Common myeloid progenitor, CD34-positive (primary cell): ENCODE measurements at regions not wholly inside any gene's neighbourhood (a gene's known extent, or its start where the extent isn't known, plus 50 kb on each side); places are given as distances from the start of the nearest gene placed in this dataset.

Source experiments
- CTCF ChIA-PET: fragments of 350-600 bp; sonication (Branson Sonifier 250); formaldehyde crosslinking; loops from one replicate; lab custom pipeline; 2021; ENCODE audit warnings: antibody characterized with exemption; lab: Charles Lee
- POLR2A ChIA-PET: fragments of 350-600 bp; sonication (Branson Sonifier 250); formaldehyde crosslinking; loops from one replicate; lab custom pipeline; 2021; ENCODE audit warnings: antibody characterized with exemption; lab: Charles Lee
- DNase-seq, 3 donors: peaks; one replicate each; pipeline versions ENCODE4 v3.0.0 to v3.0.0-alpha.2; 2013
- H3K27ac ChIP-seq, 2 experiments: 1 replicate in 1 of 2; 2 replicates in 1 of 2; pipeline ENCODE4 v1.7.0; 2013; ENCODE audit warnings: inconsistent platforms in 2 of 2, low read length in 2 of 2, mild to moderate bottlenecking in 2 of 2, low read depth in 1 of 2, moderate library complexity in 1 of 2; ENCODE audit not compliant: severe bottlenecking in 2 of 2, insufficient read depth in 1 of 2, poor library complexity in 1 of 2
- H3K27me3 ChIP-seq, 5 experiments: replicated peaks in 2 of 5; 1 replicate in 3 of 5; 2 replicates in 2 of 5; pipeline versions ENCODE4 v1.6.1 to v1.7.0; 2013; ENCODE audit warnings: low read length in 4 of 5, mild to moderate bottlenecking in 2 of 5, moderate library complexity in 2 of 5, inconsistent platforms in 1 of 5; ENCODE audit not compliant: insufficient read depth in 5 of 5, control insufficient read depth in 4 of 5
- H3K36me3 ChIP-seq, 4 experiments: 1 replicate in 2 of 4; 2 replicates in 2 of 4; pipeline versions ENCODE4 v1.6.1 to v1.7.0; 2013; ENCODE audit warnings: low read length in 3 of 4, control low read depth in 1 of 4, mild to moderate bottlenecking in 1 of 4; ENCODE audit not compliant: control insufficient read depth in 4 of 4, insufficient read depth in 4 of 4
- H3K4me1 ChIP-seq, 4 experiments: 1 replicate in 3 of 4; 2 replicates in 1 of 4; pipeline versions ENCODE4 v1.6.1 to v1.7.1; 2013; ENCODE audit warnings: low read length in 3 of 4, mild to moderate bottlenecking in 3 of 4, control low read depth in 1 of 4, inconsistent platforms in 1 of 4, moderate library complexity in 1 of 4; ENCODE audit not compliant: control insufficient read depth in 4 of 4, insufficient read depth in 4 of 4; ENCODE audit errors: control extremely low read depth in 1 of 4
- H3K4me3 ChIP-seq, 7 experiments: 1 replicate in 4 of 7; 2 replicates in 3 of 7; pipeline versions ENCODE4 v1.5.1 to v1.7.0; 2013; ENCODE audit warnings: mild to moderate bottlenecking in 7 of 7, low read length in 6 of 7, moderate library complexity in 6 of 7, inconsistent platforms in 2 of 7, low read depth in 2 of 7, control low read depth in 1 of 7; ENCODE audit not compliant: insufficient read depth in 4 of 7, control insufficient read depth in 1 of 7; ENCODE audit errors: extremely low read depth in 1 of 7
- H3K9me3 ChIP-seq, 5 experiments: 1 replicate in 4 of 5; 2 replicates in 1 of 5; pipeline versions ENCODE4 v1.6.1 to v1.7.1; 2013; ENCODE audit warnings: low read length in 4 of 5, mild to moderate bottlenecking in 2 of 5, inconsistent platforms in 1 of 5, low read depth in 1 of 5, moderate library complexity in 1 of 5; ENCODE audit not compliant: control insufficient read depth in 4 of 5, insufficient read depth in 2 of 5; ENCODE audit errors: control extremely low read depth in 1 of 5
- WGBS: methylation state at CpG from one replicate; pipeline ENCODE4 v1.1.5; 2013; ENCODE audit not compliant: insufficient coverage; 5-methylcytosine and 5-hydroxymethylcytosine counted together

DNA sequence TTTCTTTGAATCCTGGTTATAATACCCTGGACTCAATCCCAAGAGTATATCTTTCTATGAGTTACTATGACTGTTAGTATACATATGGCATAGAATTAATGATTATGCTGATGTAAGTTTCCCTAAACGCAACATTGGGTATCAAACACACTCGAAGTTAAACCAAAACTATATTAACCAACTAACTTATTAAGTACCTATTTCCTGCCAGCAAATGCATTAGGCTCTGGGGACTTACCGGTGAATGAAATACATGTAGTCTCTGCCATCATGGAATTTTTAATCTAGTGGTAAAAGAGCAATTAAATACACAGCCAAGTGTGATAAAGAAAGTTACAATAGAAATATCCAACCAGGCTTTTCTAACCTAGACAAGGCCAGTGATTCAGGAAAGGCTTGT, 193.6 kb upstream of the ADGRL2 start:
- no CpG with 5 or more reads among the region's 3 CpGs for WGBS

DNA sequence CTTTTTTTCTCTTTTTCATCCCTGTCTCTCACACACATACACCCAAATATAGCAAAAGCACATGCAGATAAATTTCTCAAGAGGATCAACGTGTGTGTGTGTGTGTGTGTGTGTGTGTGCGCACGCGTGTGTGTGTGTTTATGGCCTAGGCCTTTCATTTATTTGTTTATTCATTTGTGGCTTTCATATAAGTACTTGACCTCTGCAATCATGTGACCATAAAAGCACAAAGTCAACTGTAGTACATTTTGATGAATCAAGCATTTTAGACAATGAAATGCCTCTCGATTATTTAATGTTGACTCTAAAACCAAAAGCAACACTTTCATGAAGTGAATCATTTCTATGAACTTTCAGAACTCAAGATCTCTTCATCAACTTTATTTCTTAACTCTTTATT, 194.1 kb upstream of the ADGRL2 start:
- H3K9me3 ChIP-seq, result no peaks in the 10 kb centered on the region
- no peak overlapping the region for H3K27ac ChIP-seq
- POLR2A ChIA-PET, result no interaction called here
- no peak for DNase-seq
- WGBS, result no CpG with 5 or more reads among the region's 5 CpGs
- H3K36me3 ChIP-seq, result no peaks in the 10 kb centered on the region
- CTCF ChIA-PET, result no interaction called here
- H3K4me1 ChIP-seq, result no peaks in the 10 kb centered on the region
- no peak overlapping the region for H3K4me3 ChIP-seq
- H3K27me3 ChIP-seq, result no peaks in the 10 kb centered on the region

More for the DNA sequence above, 193.6 kb upstream of the ADGRL2 start:
- Histone ChIP-seq H3K9me3 (no peaks in the 10 kb centered on the region), H3K4me3 (no peak overlapping the region), H3K4me1 (no peaks in the 10 kb centered on the region), H3K27me3 (no peaks in the 10 kb centered on the region), H3K27ac (no peak overlapping the region), H3K36me3 (no peaks in the 10 kb centered on the region)
- CTCF ChIA-PET, result no interaction called here
- POLR2A ChIA-PET, result no interaction called here
- DNase-seq, result no peak

DNA sequence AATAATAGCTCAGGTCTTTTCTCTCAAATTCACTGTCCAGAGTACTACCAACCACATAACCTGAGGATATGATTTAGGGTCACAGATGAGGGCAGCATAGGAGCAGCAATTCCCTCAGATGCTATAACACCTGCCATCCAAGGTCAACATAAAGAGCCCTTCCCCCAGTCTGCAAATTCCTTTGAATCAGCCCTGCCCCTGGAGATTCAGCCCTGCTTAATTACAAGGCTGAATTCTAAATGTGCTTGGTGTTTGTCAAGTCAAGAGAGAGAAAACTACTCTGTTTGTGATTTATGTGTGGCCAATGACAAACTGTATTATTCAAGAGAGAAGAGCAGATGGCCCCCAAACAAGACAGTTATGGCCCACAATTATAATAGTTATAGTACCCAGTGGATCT, 195.7 kb upstream of the ADGRL2 start:
- DNase-seq, result no peak
- H3K4me1 ChIP-seq, result no peaks in the 10 kb centered on the region
- CTCF ChIA-PET, result interaction anchor here (2.4 kb wide), 1 partner anchor 13 kb away, joined by 8 read pairs; no protein-coding TSS in a partner anchor
- no peaks in the 10 kb centered on the region for H3K36me3 ChIP-seq
- POLR2A ChIA-PET, result no interaction called here
- H3K9me3 ChIP-seq, result no peaks in the 10 kb centered on the region
- H3K27ac ChIP-seq, result no peak overlapping the region
- H3K27me3 ChIP-seq, result no peaks in the 10 kb centered on the region
- H3K4me3 ChIP-seq, result no peak overlapping the region

DNA sequence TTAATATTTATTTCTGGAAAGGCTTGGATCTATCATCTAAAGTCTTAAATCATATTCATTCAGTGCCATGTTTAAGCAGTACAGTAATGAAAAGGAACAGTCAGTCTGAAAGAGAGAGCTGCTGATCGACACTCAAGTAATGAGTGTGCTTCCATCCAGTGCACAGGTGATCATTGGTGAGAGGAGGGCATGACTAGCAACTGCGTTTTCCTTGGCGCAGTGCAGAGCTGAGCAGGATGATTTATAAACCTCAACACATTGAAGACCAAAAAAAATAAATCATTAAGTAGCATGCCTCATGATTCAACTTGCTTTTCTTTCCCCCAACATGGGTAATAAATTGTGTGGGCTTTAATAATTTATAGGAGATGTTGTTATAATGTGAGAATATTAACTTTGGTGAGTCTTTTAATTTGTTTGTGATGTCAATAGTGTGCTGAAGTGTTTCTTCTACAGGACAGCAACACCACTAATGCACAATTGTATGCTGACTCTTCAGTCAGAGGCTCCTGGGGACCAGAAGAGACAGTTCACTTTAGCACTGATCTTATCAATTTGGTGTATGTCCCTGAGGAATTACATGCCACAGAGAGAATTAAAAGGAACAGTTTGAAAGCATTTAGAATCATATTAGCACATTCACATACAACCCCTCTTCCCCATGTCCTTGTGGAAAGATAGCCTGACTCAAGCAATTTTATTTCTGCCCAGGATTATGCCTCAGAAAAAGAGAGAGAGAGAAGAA, 199.7 kb upstream of the ADGRL2 start:
- no peaks in the 10 kb centered on the region for H3K4me1 ChIP-seq
- ChIA-PET CTCF (interaction anchor here (1.0 kb wide), 1 partner anchor 213 kb away, joined by 3 read pairs; no protein-coding TSS in a partner anchor), POLR2A (no interaction called here)
- WGBS, result 100% methylated on average over 1 of the region's 3 CpGs
- no peak for DNase-seq
- no peaks in the 10 kb centered on the region for H3K27me3 ChIP-seq
- H3K4me3 ChIP-seq, result no peak overlapping the region
- no peaks in the 10 kb centered on the region for H3K9me3 ChIP-seq
- no peak overlapping the region for H3K27ac ChIP-seq
- no peaks in the 10 kb centered on the region for H3K36me3 ChIP-seq

DNA sequence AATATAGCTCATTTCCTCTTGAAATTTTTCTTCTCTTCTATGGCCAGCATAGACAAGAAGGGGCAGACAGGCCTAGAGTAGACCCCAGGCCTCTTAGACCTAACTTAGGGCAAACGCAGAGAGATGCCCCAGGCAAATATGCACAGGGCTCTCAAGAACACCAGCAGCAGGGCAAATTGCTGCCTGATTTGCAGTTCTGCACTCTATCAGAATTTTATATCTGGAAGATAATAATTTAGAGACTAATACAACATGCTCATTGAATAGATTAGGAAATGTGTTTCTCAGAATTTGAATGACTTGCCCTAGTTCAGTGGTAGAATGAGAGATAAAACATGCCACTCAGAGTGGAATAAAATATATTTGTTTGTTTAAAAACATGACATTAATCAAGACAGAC, 200.4 kb upstream of the ADGRL2 start:
- Histone ChIP-seq H3K36me3 (no peaks in the 10 kb centered on the region), H3K27ac (no peak overlapping the region), H3K27me3 (no peaks in the 10 kb centered on the region), H3K4me1 (no peaks in the 10 kb centered on the region), H3K4me3 (no peak overlapping the region), H3K9me3 (no peaks in the 10 kb centered on the region)
- no peak for DNase-seq
- ChIA-PET POLR2A (no interaction called here), CTCF (interaction anchor here (1.0 kb wide), 1 partner anchor 212 kb away, joined by 3 read pairs; no protein-coding TSS in a partner anchor)
- WGBS, result no CpG with 5 or more reads among the region's 1 CpG

DNA sequence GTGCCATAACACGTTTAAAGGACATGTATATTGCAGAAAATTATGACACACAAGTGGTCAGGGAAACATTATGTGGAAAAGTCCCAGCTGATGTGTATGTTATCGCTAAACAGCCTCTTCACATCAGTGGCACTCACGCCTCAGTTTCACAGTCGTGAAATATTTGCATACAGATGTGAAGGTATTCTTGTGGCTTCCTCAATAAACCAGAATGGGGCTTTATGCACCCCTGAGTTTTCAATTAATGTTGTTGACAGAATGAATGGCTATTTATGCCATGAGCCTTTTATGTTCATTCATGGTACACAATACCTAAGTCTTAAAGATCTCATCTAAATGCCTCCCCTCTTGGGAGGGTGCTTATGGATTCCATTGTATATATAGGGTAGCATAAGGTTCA, 202.1 kb upstream of the ADGRL2 start:
- H3K27ac ChIP-seq, result no peak overlapping the region
- H3K9me3 ChIP-seq, result no peaks in the 10 kb centered on the region
- H3K36me3 ChIP-seq, result no peaks in the 10 kb centered on the region
- ChIA-PET CTCF (no interaction called here), POLR2A (no interaction called here)
- H3K27me3 ChIP-seq, result no peaks in the 10 kb centered on the region
- WGBS, result 87% methylated on average over 4 of the region's 4 CpGs
- no peak for DNase-seq
- no peak overlapping the region for H3K4me3 ChIP-seq
- H3K4me1 ChIP-seq, result no peaks in the 10 kb centered on the region

DNA sequence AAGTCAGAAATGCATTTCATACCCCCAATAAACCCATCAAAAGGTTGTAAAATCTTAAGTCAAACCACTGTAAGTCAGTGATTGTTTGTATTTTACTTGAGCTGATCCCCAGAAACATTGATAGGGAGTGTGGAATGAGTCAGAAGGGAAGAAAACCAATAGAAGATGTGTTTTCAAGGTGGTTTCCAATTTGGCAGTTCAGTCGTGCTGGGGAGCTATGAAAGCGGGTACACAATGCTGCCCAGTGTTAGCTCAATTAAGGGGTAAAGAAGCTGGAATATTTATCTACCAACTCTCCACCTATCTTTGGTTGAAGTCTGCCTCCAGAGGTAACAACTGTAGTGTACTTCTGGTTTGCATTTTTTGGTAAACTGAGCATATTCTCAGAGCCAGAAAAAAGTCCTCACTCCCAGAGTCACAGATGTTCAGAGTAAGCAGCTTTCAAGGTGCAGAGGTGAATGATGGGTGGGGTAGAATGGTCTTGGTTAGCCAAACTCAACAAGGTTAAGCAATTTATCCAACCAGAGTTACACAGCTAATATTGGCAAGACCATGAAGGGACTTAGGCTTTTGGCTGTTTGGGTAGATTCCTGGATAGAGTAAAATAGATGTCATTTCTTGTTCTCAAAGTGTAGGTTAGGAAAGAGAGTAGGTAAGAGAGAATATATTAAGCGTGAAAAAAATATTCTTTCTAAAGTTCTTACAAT, 202.9 kb upstream of the ADGRL2 start:
- no CpG with 5 or more reads among the region's 3 CpGs for WGBS
- no peak for DNase-seq
- ChIA-PET CTCF (no interaction called here), POLR2A (no interaction called here)
- Histone ChIP-seq H3K4me1 (no peaks in the 10 kb centered on the region), H3K27me3 (no peaks in the 10 kb centered on the region), H3K27ac (no peak overlapping the region), H3K9me3 (no peaks in the 10 kb centered on the region), H3K4me3 (no peak overlapping the region), H3K36me3 (no peaks in the 10 kb centered on the region)
